Ishikawa (cell line): ENCODE measurements at regions not wholly inside any gene's neighbourhood (a gene's known extent, or its start where the extent isn't known, plus 50 kb on each side); places are given as distances from the start of the nearest gene placed in this dataset.

ENCODE experiments used
- CEBPB ChIP-seq: IDR thresholded peaks from 2 replicates; pipeline ENCODE4 v1.6.1; 2012
- CREB1 ChIP-seq: IDR thresholded peaks from 2 replicates; pipeline ENCODE4 v1.6.1; 2012; ENCODE audit warnings: low read depth
- EGR1 ChIP-seq: IDR thresholded peaks from 2 replicates; pipeline ENCODE4 v1.6.1; 2012
- EP300 ChIP-seq: IDR thresholded peaks from 2 replicates; pipeline ENCODE4 v1.6.1; 2012; ENCODE audit warnings: borderline replicate concordance
- FOXM1 ChIP-seq: IDR thresholded peaks from 2 replicates; pipeline ENCODE4 v1.6.1; 2012; ENCODE audit warnings: low read depth, borderline replicate concordance
- RAD21 ChIP-seq: IDR thresholded peaks from 2 replicates; pipeline ENCODE4 v1.6.1; 2012; ENCODE audit warnings: low read depth
- REST ChIP-seq: IDR thresholded peaks from 2 replicates; pipeline ENCODE4 v1.6.1; 2012; ENCODE audit warnings: low read depth, mild to moderate bottlenecking
- TAF1 ChIP-seq: IDR thresholded peaks from 2 replicates; pipeline ENCODE4 v1.6.1; 2012; ENCODE audit warnings: low read depth, mild to moderate bottlenecking
- TCF12 ChIP-seq: IDR thresholded peaks from 2 replicates; pipeline ENCODE4 v1.6.1; 2012; ENCODE audit warnings: low read depth
- TEAD4 ChIP-seq: IDR thresholded peaks from 2 replicates; pipeline ENCODE4 v1.6.1; 2012
- USF1 ChIP-seq: IDR thresholded peaks from 2 replicates; pipeline ENCODE4 v1.6.1; 2012
- YY1 ChIP-seq: IDR thresholded peaks from 2 replicates; pipeline ENCODE4 v1.6.1; 2012; ENCODE audit warnings: low read depth
- TF ChIP-seq, protein P1 (sequence below): IDR thresholded peaks from 2 replicates; pipeline ENCODE4 v1.6.1; 2012

DNA sequence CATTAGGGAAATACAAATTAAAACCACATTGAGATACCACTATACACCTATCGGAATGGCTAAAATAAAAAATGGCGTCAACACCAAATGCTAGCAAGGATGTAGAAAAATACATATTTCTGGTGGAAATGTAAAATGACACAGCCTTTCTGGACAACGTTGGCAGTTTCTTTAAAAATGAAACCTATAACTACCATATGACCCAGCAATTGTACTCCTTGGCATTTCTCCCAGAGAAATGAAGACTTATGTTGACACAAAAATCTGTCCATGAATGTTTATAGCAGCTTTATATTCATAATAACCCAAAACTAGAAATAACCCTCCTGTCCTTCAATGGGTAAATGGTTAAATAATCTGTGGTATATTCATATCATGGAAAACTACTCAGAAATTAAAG, 188.7 kb upstream of the RAD23B start:
- no peak for TF ChIP-seq EP300
- TF ChIP-seq YY1: no peak
- TF ChIP-seq EGR1: no peak
- TF ChIP-seq FOXM1: no peak
- TF ChIP-seq TCF12: no peak
- no peak for TF ChIP-seq RAD21
- TF ChIP-seq REST: no peak
- TF ChIP-seq TAF1: no peak
- TF ChIP-seq, protein P1, sequence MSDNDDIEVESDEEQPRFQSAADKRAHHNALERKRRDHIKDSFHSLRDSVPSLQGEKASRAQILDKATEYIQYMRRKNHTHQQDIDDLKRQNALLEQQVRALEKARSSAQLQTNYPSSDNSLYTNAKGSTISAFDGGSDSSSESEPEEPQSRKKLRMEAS: no peak
- TF ChIP-seq CREB1: no peak
- TF ChIP-seq CEBPB: no peak
- no peak for TF ChIP-seq TEAD4
- no peak for TF ChIP-seq USF1
